GM23338 (cell line): ENCODE measurements at regions not wholly inside any gene's neighbourhood (a gene's known extent, or its start where the extent isn't known, plus 50 kb on each side); places are given as distances from the start of the nearest gene placed in this dataset.

ENCODE experiments used
- CREB1 ChIP-seq: fragments of 250-450 bp; sonication (Bioruptor Pico); IDR thresholded peaks from 2 replicates; pipeline ENCODE4 v1.5.0; 2020; ENCODE audit warnings: low read depth, mild to moderate bottlenecking, moderate library complexity
- CTCF ChIP-seq, 2 experiments: fragments of 200-600 bp in 1 of 2; sonication (generic) in 1 of 2; conservative IDR thresholded peaks; 2 replicates each; pipeline versions ENCODE4 v1.5.1 to v1.6.1; 2016 to 2017; ENCODE audit warnings: antibody characterized with exemption in 2 of 2, low read depth in 2 of 2, mild to moderate bottlenecking in 2 of 2, moderate library complexity in 1 of 2
- EZH2 ChIP-seq: fragments of 200-600 bp; sonication (generic); IDR thresholded peaks from one replicate; pipeline ENCODE4 v1.8.0; 2017; ENCODE audit warnings: antibody characterized with exemption, mild to moderate bottlenecking, low read depth; ENCODE audit not compliant: unreplicated experiment
- EZH2phosphoT487 ChIP-seq: fragments of 200-600 bp; sonication (generic); IDR thresholded peaks from one replicate; pipeline ENCODE4 v1.8.1; 2018; ENCODE audit warnings: antibody characterized with exemption; ENCODE audit not compliant: unreplicated experiment
- JUNB ChIP-seq: IDR thresholded peaks from one replicate; pipeline ENCODE4 v1.6.1; 2016; ENCODE audit warnings: antibody characterized with exemption; ENCODE audit not compliant: unreplicated experiment
- NANOG ChIP-seq: IDR thresholded peaks from 2 replicates; pipeline ENCODE4 v1.6.1; 2016; ENCODE audit warnings: antibody characterized with exemption, borderline replicate concordance
- POLR2AphosphoS5 ChIP-seq: IDR thresholded peaks from 2 replicates; pipeline ENCODE4 v1.6.1; 2016; ENCODE audit warnings: antibody characterized with exemption, low read depth
- REST ChIP-seq: IDR thresholded peaks from one replicate; pipeline ENCODE4 v1.6.1; 2018; ENCODE audit warnings: antibody characterized with exemption; ENCODE audit not compliant: unreplicated experiment
- STAT1 ChIP-seq: IDR thresholded peaks from one replicate; pipeline ENCODE4 v1.6.1; 2016; ENCODE audit warnings: antibody characterized with exemption; ENCODE audit not compliant: unreplicated experiment
- ZNF114 ChIP-seq: fragments of 250-450 bp; sonication (Bioruptor Pico); IDR thresholded peaks from 2 replicates; pipeline ENCODE4 v1.5.0; 2020; ENCODE audit warnings: mild to moderate bottlenecking, moderate library complexity
- ZNF331 ChIP-seq: fragments of 250-450 bp; sonication (Bioruptor Pico); IDR thresholded peaks from 2 replicates; pipeline ENCODE4 v1.5.0; 2020; ENCODE audit warnings: low read depth, mild to moderate bottlenecking, moderate library complexity
- TF ChIP-seq, protein P1 (sequence below): IDR thresholded peaks from 2 replicates; pipeline ENCODE4 v1.6.1; 2016; ENCODE audit warnings: antibody characterized with exemption
- TF ChIP-seq, protein P2 (sequence below): fragments of 250-450 bp; sonication (Bioruptor Pico); IDR thresholded peaks from 2 replicates; pipeline ENCODE4 v1.5.0; 2020; ENCODE audit warnings: mild to moderate bottlenecking, moderate library complexity

DNA sequence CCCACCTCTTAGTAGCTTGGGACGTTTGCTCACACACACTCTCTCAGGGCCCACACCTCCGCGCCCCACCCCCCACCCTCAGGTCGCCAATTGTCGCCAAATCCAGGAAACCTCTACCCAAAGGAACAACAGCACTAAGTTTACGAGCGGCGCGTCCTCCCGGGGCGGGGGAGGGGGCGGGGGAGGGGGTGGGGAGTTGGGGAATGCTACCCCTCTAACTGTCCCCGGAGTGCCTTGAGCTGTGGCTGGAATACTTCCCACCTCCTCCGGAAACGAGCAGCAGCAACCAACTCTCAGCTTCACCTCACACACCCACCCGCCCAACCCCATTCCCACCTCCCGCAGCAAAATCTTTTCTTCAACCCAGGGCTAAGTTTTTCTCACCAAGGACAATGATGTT is 135.6 kb upstream of the ZIC3 start:
- TF ChIP-seq CTCF (conservative IDR thresholded peaks at IDR 0.05; ENCODE audit: low read depth in 2 of 2) (no peak), EZH2phosphoT487 (no peak), REST (no peak), POLR2AphosphoS5 (no peak), EZH2 (no peak), CREB1 (CRISPR knock-in tag) (no peak), STAT1 (no peak), JUNB (no peak), NANOG (no peak), ZNF331 (CRISPR knock-in tag) (no peak), ZNF114 (CRISPR knock-in tag) (no peak)
- TF ChIP-seq, protein P1, sequence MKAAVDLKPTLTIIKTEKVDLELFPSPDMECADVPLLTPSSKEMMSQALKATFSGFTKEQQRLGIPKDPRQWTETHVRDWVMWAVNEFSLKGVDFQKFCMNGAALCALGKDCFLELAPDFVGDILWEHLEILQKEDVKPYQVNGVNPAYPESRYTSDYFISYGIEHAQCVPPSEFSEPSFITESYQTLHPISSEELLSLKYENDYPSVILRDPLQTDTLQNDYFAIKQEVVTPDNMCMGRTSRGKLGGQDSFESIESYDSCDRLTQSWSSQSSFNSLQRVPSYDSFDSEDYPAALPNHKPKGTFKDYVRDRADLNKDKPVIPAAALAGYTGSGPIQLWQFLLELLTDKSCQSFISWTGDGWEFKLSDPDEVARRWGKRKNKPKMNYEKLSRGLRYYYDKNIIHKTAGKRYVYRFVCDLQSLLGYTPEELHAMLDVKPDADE: no peak
- TF ChIP-seq, protein P2, sequence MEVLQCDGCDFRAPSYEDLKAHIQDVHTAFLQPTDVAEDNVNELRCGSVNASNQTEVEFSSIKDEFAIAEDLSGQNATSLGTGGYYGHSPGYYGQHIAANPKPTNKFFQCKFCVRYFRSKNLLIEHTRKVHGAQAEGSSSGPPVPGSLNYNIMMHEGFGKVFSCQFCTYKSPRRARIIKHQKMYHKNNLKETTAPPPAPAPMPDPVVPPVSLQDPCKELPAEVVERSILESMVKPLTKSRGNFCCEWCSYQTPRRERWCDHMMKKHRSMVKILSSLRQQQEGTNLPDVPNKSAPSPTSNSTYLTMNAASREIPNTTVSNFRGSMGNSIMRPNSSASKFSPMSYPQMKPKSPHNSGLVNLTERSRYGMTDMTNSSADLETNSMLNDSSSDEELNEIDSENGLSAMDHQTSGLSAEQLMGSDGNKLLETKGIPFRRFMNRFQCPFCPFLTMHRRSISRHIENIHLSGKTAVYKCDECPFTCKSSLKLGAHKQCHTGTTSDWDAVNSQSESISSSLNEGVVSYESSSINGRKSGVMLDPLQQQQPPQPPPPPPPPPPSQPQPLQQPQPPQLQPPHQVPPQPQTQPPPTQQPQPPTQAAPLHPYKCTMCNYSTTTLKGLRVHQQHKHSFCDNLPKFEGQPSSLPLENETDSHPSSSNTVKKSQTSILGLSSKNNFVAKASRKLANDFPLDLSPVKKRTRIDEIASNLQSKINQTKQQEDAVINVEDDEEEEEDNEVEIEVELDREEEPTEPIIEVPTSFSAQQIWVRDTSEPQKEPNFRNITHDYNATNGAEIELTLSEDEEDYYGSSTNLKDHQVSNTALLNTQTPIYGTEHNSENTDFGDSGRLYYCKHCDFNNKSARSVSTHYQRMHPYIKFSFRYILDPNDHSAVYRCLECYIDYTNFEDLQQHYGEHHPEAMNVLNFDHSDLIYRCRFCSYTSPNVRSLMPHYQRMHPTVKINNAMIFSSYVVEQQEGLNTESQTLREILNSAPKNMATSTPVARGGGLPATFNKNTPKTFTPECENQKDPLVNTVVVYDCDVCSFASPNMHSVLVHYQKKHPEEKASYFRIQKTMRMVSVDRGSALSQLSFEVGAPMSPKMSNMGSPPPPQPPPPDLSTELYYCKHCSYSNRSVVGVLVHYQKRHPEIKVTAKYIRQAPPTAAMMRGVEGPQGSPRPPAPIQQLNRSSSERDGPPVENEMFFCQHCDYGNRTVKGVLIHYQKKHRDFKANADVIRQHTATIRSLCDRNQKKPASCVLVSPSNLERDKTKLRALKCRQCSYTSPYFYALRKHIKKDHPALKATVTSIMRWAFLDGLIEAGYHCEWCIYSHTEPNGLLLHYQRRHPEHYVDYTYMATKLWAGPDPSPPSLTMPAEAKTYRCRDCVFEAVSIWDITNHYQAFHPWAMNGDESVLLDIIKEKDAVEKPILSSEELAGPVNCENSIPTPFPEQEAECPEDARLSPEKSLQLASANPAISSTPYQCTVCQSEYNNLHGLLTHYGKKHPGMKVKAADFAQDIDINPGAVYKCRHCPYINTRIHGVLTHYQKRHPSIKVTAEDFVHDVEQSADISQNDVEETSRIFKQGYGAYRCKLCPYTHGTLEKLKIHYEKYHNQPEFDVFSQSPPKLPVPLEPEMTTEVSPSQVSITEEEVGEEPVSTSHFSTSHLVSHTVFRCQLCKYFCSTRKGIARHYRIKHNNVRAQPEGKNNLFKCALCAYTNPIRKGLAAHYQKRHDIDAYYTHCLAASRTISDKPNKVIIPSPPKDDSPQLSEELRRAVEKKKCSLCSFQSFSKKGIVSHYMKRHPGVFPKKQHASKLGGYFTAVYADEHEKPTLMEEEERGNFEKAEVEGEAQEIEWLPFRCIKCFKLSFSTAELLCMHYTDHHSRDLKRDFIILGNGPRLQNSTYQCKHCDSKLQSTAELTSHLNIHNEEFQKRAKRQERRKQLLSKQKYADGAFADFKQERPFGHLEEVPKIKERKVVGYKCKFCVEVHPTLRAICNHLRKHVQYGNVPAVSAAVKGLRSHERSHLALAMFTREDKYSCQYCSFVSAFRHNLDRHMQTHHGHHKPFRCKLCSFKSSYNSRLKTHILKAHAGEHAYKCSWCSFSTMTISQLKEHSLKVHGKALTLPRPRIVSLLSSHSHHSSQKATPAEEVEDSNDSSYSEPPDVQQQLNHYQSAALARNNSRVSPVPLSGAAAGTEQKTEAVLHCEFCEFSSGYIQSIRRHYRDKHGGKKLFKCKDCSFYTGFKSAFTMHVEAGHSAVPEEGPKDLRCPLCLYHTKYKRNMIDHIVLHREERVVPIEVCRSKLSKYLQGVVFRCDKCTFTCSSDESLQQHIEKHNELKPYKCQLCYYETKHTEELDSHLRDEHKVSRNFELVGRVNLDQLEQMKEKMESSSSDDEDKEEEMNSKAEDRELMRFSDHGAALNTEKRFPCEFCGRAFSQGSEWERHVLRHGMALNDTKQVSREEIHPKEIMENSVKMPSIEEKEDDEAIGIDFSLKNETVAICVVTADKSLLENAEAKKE: no peak
